H4 (cell line): ENCODE measurements at regions not wholly inside any gene's neighbourhood (a gene's known extent, or its start where the extent isn't known, plus 50 kb on each side); places are given as distances from the start of the nearest gene placed in this dataset.
"Not testable (repeated sequence)": the region's sequence is repeated elsewhere in the genome, so short reads cannot be mapped to it uniquely, and the experiment has no call there.

Experiments
- DNase-seq: peaks from one replicate; pipeline ENCODE4 v3.0.0-alpha.2; 2015; ENCODE audit warnings: low spot score

DNA sequence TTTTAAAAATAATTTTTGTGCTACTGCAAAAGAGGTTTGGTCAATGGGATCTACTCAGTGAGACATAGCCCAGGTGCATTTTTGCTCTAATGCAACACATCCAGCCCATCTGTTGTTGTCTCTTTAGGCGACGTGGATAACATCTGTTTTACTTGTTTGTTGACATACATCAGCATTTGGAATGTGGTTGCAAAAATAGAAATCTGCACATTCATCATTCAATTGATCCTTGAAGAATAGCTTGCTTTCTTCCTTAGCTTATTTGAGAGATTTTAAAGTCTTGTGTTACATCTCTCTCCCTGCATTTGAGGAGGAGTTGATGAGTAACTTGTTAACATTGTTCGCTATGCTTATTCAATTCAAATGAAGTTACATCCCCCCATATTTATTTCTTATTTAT, 1202.3 kb downstream of the NSUN3 start:
- no peak for DNase-seq

DNA sequence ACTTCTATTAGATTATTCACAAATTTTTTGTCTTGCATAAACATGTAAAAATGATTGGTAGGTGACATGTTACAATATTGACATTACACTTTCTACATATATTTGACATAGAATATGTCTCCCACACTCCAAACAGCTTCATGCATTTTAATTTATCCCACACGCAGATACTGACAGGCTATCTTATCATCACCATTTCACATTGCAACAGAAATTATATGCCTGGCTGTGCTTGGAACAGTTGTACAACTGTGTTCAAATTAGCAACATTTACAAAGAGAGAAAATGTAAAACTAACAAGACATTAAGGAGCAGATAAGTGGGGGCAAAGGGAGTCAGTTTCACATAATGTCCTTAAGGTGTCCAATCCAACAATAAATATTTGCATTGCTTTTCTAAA, 1208.5 kb downstream of the NSUN3 start:
- DNase-seq = no peak

DNA sequence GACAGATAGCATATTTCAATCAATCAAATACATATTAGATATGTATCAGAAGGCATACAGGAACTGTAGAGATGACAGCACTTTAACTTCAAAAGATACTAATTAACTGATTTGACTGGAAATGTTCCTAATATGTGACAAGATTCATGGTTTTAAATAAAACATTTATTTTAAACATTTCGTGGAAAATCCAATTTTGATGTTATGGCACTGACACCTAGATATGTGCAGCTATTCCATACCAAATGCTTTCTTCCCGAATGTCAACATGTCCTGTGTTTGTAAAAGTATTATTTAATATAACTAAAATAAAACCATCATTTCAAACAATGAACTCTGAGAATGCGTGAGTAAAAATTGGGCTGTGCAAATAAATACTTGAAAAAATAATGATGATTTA, 1209.3 kb downstream of the NSUN3 start:
- no peak for DNase-seq

DNA sequence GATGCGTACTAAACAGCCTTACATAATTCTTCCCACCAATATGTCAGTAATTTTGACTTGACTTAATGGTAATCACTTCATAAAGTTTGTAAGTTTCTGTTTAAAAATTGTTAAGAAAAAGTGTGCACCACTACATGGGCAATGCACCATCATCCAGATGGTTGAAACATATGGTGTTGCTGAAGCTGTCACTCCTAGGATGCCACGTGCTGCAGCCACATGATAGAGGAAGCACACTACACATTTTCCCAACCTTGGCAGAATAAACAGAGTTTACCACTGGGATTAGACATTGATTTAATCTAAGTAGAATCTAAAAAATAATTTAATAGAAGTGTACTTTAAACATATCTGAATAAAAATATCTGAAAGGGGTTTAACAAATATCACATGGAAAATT, 1209.9 kb downstream of the NSUN3 start:
- DNase-seq = no peak

DNA sequence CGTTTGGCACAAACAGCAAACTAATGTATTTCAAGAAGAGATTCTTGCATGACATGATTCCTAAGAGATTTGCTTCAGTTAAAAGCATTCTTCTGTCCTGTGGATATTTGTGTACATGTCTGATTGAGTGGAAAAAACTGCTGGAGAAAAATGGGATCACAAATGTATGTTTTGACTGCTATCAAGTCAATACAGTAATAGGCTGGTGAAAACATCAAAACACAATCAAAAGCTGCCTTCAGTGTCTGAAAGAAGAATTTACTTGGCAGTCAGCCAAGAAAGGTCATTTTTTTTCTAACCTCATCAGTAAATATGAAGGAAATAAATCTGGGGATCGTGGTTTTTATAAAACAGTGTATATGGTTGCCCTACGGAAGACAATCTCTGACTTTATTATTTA, 1214.8 kb downstream of the NSUN3 start:
- no peak for DNase-seq

DNA sequence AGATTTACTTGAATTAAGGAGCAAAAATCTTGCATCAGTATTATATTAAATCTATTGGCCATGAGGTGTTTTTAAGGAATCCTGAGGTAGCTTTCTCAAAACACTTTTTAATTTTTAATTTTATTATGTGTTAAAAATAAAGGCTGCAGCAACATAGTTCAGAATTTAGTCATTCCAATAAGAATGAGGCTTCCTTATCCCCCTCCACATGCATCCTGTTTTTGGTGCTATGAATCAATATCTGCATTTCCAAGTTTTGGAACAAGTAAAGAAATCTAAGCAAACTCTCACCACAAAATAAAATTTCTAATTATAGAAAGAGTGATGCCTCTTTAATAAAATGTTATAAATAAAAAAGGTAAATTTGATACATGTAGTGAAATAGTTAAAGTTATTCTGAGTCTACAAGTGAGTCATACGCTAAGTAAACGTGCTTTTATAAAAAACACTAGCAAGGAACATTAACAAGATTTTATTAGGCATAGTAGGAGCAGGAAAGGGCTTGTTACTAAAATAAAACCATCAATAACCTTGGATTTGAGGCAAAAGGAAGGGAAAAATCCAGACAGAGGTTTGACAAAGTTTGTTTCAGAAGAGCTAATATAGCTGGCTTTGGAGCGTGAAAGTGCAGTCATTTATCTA, 1218.0 kb downstream of the NSUN3 start:
- DNase-seq = no peak

DNA sequence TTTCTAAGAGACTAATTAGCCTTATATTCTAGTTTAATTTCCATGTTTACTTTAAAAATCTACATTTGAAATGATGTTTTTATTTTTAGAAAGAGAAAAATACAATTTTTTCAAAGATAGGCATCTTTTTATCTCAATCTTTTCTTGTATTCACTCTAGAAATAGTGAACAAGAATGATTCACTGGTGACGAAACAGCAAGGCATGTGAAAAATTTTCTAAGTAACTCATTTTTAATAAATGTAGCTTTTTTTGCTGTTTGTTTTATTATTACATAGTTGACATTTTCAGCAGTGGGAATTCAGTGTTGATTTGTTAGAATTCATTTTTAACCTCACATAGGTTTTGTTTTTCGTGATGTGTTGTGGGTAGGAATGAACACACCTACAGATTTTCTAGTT, 1226.4 kb downstream of the NSUN3 start:
- no peak for DNase-seq

DNA sequence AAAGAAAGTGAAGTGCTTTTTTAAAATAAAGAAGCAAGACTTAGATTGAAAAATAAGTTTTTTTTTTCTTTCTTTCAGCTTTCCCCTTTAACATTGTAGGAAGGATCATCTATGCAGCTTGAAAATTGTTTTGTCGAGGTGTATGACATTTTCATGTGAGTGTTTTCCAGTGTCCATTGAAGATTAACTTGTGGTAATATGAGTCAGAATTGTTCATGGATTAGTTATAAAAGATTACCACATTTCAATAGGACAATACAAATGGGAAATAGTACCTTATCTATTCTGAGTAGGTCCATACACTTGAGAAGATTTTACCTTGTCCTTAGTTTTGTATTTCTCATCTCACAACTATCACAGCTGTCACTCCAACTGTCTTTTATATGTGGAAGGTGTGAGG, 1234.7 kb downstream of the NSUN3 start:
- DNase-seq = no peak

DNA sequence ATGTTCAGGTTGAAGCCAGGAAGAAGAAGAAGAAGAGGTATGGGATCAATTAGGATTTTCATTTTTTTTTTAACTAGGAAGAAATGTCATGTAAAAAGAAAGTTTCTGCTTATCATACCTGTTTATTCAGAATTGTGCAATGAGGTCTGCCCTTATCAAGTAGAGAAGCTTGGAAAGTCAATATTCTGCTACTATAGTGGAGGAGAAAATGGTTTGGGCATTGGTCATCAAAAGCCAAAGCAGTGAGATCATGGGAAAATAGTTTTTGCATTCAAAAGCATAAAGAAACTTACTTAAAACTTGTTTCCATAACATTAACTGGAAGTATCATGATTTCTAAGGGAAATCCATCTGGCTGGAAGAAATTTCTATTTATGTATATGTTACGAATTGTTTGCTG, 1239.2 kb downstream of the NSUN3 start:
- DNase-seq = peak; percentile 12

DNA sequence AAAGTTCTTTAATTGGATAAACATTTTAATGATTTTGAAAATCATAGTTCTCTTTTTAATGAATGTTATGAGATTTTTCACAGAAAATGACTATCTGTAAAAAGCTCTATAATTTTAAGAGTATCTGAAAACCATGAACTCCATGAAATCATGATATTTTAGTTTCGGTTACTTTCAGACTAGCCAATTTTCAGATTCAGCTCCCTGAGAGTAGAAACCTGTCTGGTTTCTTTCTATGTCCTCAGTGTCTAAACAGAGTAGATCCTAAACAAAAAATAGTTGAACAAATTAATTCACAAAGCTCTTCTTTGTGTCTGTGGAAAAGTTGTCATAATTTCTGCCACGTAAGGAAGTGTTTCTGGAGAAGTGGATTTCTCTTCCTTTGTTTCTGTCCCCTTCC, 1247.7 kb downstream of the NSUN3 start:
- no peak for DNase-seq

DNA sequence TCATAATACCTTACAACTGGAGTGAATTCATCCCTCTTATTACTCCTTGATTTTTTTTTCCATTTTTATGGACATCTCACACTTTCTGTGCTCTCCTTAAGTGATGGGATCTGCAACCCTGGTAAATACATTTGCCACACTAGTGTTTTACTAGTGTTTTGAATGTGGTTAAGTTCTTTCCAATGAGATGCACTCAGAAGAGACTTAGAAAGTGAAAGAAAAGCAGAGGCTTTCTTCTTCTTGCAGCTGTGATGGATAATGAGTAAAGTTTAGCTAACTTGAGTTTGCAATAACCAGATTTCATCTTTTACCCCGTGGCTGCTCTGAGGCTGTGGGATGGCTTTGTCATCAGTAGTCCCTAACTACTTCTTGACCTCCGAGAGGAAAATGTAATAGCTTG, 1248.4 kb downstream of the NSUN3 start:
- DNase-seq = no peak

DNA sequence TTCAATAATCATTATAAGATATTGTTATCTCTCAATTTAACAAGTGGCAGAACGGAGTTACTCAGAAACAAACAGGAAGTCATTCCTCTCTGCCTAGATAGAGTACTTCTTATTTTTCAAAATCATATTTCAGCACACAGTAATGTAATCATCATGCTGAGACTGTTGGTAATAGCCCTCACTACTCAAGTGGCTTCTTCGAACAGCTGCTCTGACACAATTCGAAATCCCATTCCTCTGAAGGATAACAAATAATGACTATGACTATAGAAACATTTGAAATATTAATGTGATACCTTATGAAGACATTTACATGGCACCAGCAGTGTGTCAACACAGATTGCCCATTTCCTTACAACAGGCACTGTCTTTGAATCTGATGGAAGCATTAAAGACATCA, 1249.8 kb downstream of the NSUN3 start:
- no peak for DNase-seq

DNA sequence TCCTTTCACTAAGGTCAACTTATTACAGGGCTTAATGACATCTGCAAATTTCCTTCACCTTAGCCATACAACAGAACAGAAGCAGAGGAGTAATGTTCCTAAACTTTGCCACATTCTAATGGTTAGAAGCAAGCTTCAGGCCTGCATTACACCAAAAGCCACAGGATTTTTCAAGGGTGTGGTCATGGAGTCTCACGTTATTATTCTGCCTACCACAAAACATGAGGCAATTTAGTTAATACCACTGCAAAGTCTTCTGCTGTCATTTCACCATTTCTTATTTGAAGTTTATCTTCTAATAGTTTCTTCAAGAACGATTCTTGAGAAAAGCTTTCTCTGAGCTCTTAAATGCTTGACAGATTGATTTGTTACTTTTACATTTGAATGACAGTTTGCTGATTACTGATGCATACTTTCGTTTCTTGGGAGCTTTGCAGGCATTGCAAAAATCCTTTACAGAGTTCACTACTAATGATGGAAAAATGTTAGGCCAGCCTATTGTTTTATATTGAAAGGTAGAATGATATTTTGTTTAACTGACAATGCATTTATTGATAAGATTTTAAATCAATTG, 1257.1 kb downstream of the NSUN3 start:
- DNase-seq = peak; percentile 58

DNA sequence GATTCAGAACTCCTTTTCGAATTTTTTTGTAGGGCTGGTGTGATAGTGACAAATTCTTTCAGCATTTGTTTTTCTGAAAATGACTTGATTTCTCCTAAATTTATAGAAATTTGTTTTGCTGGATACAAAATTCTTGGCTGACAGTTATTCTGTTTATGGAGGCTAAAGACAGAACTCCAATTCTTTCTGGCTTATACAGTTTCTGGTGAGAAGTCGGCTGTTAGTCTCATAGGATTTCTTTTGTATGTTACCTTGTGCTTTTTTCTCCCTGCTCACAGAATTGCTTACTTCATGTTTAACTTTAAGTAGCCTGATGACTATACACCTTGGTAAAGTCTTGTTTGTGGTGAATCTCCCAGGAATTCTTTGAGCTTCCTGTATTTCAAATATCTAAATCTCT, 1264.6 kb downstream of the NSUN3 start:
- DNase-seq = no peak

DNA sequence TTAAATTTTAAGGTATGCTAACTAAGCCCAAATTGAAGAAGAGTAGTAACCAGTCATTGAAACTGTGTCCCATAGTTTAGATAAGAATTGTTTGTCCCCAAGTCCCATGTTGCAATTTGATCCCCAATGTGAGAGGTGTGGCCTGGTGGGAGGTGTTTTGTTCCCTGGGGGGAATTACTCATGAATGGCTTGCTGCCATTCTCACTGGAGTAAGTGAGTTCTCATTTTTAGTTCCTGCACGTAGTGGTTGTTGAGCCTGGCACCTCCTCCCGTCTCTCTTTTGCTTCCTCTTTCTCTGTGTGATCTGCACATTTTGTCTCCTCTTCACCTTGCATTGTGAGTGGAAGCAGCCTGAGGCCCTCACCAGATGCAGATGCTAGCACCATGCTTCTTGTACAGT, 1271.0 kb downstream of the NSUN3 start:
- DNase-seq = peak; percentile 8

DNA sequence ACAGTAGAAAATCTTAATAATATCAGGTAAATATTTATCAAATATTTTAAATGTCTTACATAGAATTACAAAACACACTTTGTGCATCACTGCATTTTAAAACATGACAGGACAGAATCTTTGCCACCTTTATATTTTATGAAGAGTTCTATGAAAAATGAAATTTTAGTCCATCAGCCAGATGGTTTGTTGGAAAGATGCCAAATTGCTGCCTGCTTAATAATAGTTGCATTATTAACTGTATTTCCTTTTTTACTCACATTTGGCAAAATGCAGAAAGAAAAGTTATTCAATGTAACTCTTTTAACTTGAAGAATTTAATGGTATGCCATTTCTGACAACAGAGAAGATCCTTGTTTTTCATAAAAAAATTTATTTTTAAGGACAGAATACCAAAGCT, 1271.6 kb downstream of the NSUN3 start:
- DNase-seq = no peak

DNA sequence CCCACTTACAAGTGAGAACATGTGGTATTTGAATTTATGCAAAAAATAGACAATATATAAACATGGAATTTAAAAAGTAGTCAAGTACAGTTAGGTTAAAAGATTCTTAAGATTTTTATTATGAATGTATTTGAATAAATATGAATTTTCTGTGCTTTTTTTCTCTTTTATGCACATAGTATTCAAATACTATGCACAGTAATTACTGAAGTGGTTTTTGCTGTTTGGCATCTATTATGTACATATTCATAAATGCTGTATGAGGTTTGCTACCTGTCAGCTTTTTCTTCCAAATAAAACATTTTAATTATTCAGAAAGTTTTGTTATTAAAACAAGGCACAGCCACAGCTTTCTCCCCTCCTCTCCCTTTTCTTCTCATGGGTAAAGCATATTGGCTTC, 1272.7 kb downstream of the NSUN3 start:
- no peak for DNase-seq

DNA sequence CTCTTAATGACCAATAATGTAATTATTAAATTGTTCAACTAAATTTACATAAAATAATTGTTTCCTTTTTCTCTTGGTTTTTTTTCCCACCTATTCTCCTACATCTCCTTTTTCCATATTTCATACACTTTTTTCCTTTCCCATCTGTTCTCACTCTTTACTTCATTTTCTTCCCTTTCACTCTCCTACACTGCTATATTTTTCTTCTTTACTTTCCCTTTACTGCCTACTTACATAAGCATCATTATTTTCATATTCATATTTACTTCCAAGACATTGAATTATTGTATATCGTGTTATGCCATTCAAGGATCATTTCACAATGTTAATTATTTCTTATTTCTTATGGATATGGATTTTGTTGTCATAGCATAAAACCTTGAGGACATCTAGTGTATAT, 1275.6 kb downstream of the NSUN3 start:
- DNase-seq = no peak

DNA sequence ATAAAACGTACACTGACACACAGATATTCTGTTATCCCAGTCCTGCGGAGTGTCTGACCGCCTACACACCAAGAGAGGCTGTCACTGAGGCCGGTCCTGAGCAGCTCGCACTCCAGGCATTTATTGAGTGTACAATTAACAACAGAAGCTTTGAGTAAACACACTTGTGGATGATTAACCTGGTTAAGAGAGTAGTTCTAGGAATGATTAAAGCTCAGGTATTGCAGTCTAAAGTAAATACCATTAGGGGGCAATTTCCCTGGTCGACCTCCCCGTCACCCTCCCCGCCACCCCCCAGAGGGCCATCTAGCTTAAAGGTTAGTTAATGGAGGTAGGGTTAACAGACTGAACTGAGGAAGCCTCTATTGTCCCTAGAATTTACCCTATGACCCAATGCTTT, 1278.5 kb downstream of the NSUN3 start:
- DNase-seq = no peak

DNA sequence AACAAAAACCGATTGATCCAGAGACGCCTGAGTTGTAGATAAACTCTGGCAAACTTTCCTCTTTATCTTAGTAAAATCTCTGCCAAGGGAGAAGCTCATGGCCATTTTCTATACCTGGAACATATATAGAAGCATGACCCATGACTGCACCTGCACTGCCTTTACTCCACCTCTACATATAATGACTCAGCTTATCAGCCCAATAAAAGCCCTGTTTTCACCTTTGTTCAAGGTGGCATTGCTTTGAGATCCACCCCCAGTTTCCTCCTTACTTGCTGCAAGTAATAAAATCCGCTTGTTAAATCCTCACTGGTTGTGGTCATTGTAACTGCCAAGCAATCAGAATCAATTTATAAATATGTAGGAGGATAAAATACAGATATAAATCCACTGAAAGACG, 1280.4 kb downstream of the NSUN3 start:
- no peak for DNase-seq

DNA sequence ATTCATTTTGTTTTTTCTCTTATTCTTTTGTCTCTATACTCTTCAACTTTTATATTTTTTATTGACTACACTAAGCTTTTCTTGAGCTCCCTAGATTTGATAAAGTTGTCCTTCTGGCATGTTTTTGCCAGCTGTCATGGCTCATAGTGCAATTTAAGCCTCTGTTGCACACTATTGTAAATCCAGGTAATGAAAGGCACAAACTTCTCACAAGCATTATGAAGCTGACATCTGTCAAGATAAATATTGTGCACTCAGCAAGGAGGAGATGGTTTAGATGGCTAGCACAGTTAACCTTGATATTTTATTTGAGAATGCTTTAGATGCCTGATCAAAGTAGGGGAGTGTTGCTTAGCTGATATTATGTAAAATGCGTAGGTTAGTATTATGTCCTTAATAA, 1280.9 kb downstream of the NSUN3 start:
- DNase-seq = no peak

DNA sequence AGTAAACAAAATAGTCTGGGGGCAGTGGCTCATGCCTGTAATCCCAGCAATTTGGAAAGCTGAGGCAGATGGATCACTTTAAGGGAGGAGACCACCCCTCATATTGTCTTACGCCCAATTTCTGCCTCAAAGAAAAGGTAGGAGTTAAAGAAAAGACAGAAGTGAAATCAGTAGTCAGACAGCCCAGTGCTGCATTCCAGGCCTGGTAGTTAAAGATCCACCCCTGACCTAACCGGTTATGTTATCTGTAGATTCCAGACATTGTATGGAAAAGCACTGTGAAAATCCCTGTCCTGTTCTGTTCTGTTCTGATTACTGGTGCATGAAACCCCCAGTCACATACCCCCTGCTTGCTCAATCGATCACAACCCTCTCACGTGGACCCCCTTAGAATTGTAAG, 1285.1 kb downstream of the NSUN3 start:
- DNase-seq = not testable (repeated sequence)

DNA sequence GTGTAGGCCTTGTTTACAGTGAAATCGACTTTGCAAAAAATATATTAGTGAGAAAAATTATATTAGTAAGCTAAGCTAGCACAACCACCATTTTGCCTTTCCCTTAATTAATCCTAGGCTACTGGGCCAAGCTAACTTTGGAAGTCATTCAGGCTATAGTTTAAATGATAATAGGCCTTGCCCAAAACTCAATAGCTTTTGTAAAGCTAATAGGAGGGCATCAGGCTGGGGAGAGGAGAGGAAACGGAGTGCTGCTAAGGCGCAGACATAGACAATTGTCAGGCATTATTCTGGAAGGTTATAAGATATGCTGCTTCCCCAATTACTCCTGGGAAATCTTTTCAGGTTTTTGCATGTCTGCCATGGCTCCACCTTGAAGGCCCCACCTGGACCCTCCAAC, 1286.0 kb downstream of the NSUN3 start:
- no peak for DNase-seq

DNA sequence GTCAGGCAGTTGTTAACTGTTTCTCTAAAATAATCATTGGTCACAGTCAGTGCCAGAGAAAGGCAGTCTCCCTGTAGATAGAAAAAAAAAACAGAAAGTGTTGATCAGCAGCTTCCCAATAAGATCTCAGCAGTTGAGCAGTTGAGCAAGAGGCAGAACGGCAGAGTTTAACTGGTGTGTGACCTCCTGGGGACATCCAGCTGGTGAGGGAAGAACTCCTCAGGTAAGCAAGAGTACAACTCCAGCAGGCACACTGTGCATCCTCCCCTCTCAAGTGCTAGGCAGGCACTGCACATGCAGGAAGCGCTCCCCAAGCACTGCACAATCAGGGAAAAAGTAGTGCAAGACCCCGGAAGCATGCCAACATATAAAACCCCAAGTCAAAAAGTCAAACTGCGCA, 1287.2 kb downstream of the NSUN3 start:
- DNase-seq = no peak
